ENCODE measurements at regions not wholly inside any gene's neighbourhood (a gene's known extent, or its start where the extent isn't known, plus 50 kb on each side); places are given as distances from the start of the nearest gene placed in this dataset.

- DNase-seq: no peak
These were observed 53.4 kb upstream of the STK17B start for GRCh38 chr2:196224756-196225155.

- no peak for DNase-seq
These were observed 53.8 kb upstream of the STK17B start for GRCh38 chr2:196225213-196225612.

- DNase-seq: no peak
These were observed 54.8 kb upstream of the STK17B start for GRCh38 chr2:196226058-196226706.

- DNase-seq: no peak
These were observed 55.3 kb upstream of the STK17B start for GRCh38 chr2:196226707-196227065.

- no peak for DNase-seq
These were observed 57.6 kb upstream of the STK17B start for GRCh38 chr2:196229013-196229412.

GRCh38 chr2:196230061-196230854 lies 58.9 kb upstream of the STK17B start:
- DNase-seq: no peak

- no peak for DNase-seq
These were observed 61.8 kb upstream of the STK17B start for GRCh38 chr2:196233021-196233804.

GRCh38 chr2:196233805-196234475 lies 62.6 kb upstream of the STK17B start:
- DNase-seq: no peak

GRCh38 chr2:196234672-196235071 lies 63.3 kb upstream of the STK17B start:
- no peak for DNase-seq

GRCh38 chr2:196238836-196239380 lies 67.5 kb upstream of the STK17B start:
- DNase-seq: no peak

- no peak for DNase-seq
These were observed 68.5 kb upstream of the STK17B start for GRCh38 chr2:196239622-196240587.

GRCh38 chr2:196241175-196241574 lies 69.8 kb upstream of the STK17B start:
- no peak for DNase-seq

GRCh38 chr2:196242131-196242620 lies 70.8 kb upstream of the STK17B start:
- no peak for DNase-seq

GRCh38 chr2:196244516-196244915 lies 73.1 kb upstream of the STK17B start:
- DNase-seq: no peak

GRCh38 chr2:196244966-196245365 lies 73.6 kb upstream of the STK17B start:
- no peak for DNase-seq

GRCh38 chr2:196245378-196246140 lies 74.2 kb upstream of the STK17B start:
- no peak for DNase-seq

GRCh38 chr2:196247114-196247975 lies 76.0 kb upstream of the STK17B start:
- no peak for DNase-seq

GRCh38 chr2:196247976-196248280 lies 76.5 kb upstream of the STK17B start:
- no peak for DNase-seq

- no peak for DNase-seq
These were observed 77.2 kb upstream of the STK17B start for GRCh38 chr2:196248467-196249094.
